PC-3 (cell line): ENCODE measurements at regions not wholly inside any gene's neighbourhood (a gene's known extent, or its start where the extent isn't known, plus 50 kb on each side); places are given as distances from the start of the nearest gene placed in this dataset.

Experiments
- CTCF ChIP-seq: fragments of 300-600 bp; sonication (generic); conservative IDR thresholded peaks from 2 replicates; pipeline ENCODE4 v1.5.1; 2017; ENCODE audit warnings: antibody characterized with exemption, low read depth, mild to moderate bottlenecking, low read length
- EZH2 ChIP-seq: fragments of 300-600 bp; sonication (generic); IDR thresholded peaks from one replicate; pipeline ENCODE4 v1.6.1; 2017; ENCODE audit warnings: antibody characterized with exemption, mild to moderate bottlenecking, low read length; ENCODE audit not compliant: unreplicated experiment
- EZH2phosphoT487 ChIP-seq: fragments of 300-600 bp; sonication (generic); IDR thresholded peaks from 2 replicates; pipeline ENCODE4 v1.6.1; 2018; ENCODE audit warnings: mild to moderate bottlenecking, antibody characterized with exemption, low read length, borderline replicate concordance

- TF ChIP-seq CTCF (no peak), EZH2 (no peak), EZH2phosphoT487 (no peak)
Observed at GRCh38 chr1:208681878-208682663, 437.9 kb upstream of the PLXNA2 start.
